Ectodermal cell (in vitro differentiated cells): ENCODE measurements at regions not wholly inside any gene's neighbourhood (a gene's known extent, or its start where the extent isn't known, plus 50 kb on each side); places are given as distances from the start of the nearest gene placed in this dataset.

Experiments
- H3K27ac ChIP-seq: 2 replicates; pipeline ENCODE4 v1.7.0; 2013; ENCODE audit warnings: mild to moderate bottlenecking, low read depth, low read length; ENCODE audit not compliant: insufficient read depth, poor library complexity, severe bottlenecking
- H3K27me3 ChIP-seq: 2 replicates; pipeline ENCODE4 v1.7.0; 2013; ENCODE audit warnings: mild to moderate bottlenecking, low read length; ENCODE audit not compliant: insufficient read depth, control insufficient read depth, poor library complexity, severe bottlenecking
- H3K36me3 ChIP-seq: one replicate; pipeline ENCODE4 v1.7.0; 2013; ENCODE audit warnings: low read length; ENCODE audit not compliant: control insufficient read depth, insufficient read depth
- H3K4me1 ChIP-seq: one replicate; pipeline ENCODE4 v1.7.0; 2013; ENCODE audit warnings: low read length; ENCODE audit not compliant: control insufficient read depth, insufficient read depth
- H3K4me3 ChIP-seq: 2 replicates; pipeline ENCODE4 v1.7.0; 2013; ENCODE audit warnings: low read depth, low read length, control low read depth; ENCODE audit not compliant: insufficient read depth
- H3K9me3 ChIP-seq: 2 replicates; pipeline ENCODE4 v1.7.0; 2013; ENCODE audit warnings: mild to moderate bottlenecking, low read length, moderate library complexity; ENCODE audit not compliant: control insufficient read depth
- WGBS, 2 experiments: methylation state at CpG; one replicate each; pipeline ENCODE4 v1.1.7; 2013; ENCODE audit warnings: missing lambda C conversion rate in 2 of 2; 5-methylcytosine and 5-hydroxymethylcytosine counted together

DNA sequence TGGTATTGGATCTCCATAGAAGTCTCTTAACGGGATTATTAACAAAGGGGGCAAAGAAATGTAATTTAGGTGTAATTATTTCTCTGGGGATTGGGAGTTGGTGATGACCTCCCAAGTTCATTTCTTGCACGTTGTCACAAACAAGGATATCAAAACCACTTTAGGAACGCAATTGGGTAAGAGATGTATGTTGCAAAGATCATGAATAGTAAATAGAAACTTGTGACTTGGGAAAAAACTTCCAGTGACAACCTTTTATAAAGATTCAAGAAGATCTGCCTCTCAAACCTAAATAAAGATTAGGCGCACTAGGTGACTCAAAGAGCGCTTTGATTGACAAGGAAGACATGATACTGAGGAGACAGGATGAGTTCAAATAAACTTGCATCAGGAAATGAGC is 127.8 kb upstream of the TRIB2 start:
- H3K27ac ChIP-seq, result no peak overlapping the region
- WGBS, 2 experiments, result 93 to 95% methylated on average over 5 of the region's 5 CpGs
- no peaks in the 10 kb centered on the region for H3K9me3 ChIP-seq
- no peaks in the 10 kb centered on the region for H3K4me1 ChIP-seq
- no peaks in the 10 kb centered on the region for H3K36me3 ChIP-seq
- no peaks in the 10 kb centered on the region for H3K27me3 ChIP-seq
- H3K4me3 ChIP-seq, result no peak overlapping the region

DNA sequence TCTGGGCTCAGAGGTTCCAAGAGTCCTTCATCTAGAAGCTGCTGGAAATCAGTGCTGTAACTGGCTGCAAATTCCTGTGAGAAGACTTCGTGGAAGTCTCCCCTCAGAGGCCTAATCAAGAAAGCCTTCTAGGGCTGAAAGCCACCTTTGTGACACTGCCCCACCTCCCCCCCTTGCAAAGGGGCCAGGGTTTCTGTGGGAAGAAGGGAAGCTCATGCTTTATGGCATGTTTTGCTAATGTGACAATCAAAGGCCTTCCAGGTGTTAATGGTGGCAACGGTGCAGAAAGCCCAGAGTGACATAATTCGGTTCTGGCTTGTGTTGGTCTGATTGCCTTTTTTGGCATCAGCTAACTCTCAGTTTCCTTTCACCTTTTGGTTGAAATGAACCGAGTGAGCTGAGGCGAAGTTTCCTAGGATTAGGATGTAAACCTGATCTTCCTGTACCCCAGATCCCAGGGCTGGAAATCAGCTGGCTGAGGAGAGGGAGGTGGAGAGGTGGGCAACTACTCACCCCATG is 126.9 kb upstream of the TRIB2 start:
- Histone ChIP-seq H3K36me3 (no peaks in the 10 kb centered on the region), H3K27ac (no peak overlapping the region), H3K4me3 (no peak overlapping the region), H3K4me1 (no peaks in the 10 kb centered on the region), H3K27me3 (no peaks in the 10 kb centered on the region), H3K9me3 (no peaks in the 10 kb centered on the region)
- 88 to 94% methylated on average over 5 of the region's 5 CpGs for WGBS, 2 experiments

- no peaks in the 10 kb centered on the region for H3K36me3 ChIP-seq
- no peak overlapping the region for H3K27ac ChIP-seq
- no peaks in the 10 kb centered on the region for H3K9me3 ChIP-seq
- H3K4me3 ChIP-seq, result no peak overlapping the region
- H3K4me1 ChIP-seq, result no peaks in the 10 kb centered on the region
- H3K27me3 ChIP-seq, result no peaks in the 10 kb centered on the region
- 94 to 95% methylated on average over 3 of the region's 3 CpGs for WGBS, 2 experiments
These were observed 124.4 kb upstream of the TRIB2 start for GRCh38 chr2:12592296-12592695.

DNA sequence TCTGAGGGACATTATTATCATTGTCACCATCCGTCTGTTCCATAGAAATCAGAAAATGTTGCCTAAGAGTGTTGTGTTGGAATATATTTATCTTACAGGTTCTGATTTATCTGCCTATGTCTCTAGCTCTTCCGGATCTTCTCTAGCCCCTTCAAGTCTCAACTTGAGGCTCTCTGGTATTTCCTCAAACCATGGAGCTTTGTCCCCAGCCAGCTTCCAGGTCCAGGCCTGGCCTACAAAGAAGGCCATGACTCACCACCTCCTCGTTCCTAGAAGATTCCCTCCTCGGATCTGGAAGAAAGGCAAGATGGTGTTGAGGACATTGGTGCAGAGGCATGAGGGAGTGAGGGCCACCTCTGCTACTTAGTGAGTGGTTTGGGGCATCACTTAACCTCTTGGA is 122.1 kb upstream of the TRIB2 start:
- H3K27ac ChIP-seq, result no peak overlapping the region
- 91 to 100% methylated on average over 4 of the region's 4 CpGs for WGBS, 2 experiments
- H3K4me3 ChIP-seq, result no peak overlapping the region
- H3K4me1 ChIP-seq, result no peaks in the 10 kb centered on the region
- H3K27me3 ChIP-seq, result no peaks in the 10 kb centered on the region
- H3K36me3 ChIP-seq, result no peaks in the 10 kb centered on the region
- no peaks in the 10 kb centered on the region for H3K9me3 ChIP-seq

DNA sequence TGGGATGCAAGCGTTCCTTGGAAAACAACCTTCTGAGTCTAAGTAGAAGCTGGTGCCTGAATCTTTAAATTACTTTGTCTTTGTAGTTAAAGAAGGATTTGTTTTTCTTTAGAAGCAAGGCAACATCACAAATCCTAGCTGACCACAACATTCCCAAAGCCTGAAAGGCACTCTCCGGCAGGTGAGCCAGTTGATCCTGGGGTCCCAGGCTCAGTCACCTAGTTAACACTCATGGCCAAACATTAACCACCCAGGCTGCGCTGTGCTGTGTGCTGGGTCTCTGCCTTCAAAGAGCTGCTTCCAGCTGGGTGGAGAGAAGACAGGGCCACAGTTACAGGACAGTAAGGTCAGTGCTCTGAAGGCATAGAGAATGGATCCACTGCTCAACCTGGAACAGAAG is 120.0 kb upstream of the TRIB2 start:
- H3K27ac ChIP-seq, result no peak overlapping the region
- 92 to 95% methylated on average over 3 of the region's 3 CpGs for WGBS, 2 experiments
- no peaks in the 10 kb centered on the region for H3K9me3 ChIP-seq
- no peak overlapping the region for H3K4me3 ChIP-seq
- no peaks in the 10 kb centered on the region for H3K27me3 ChIP-seq
- H3K4me1 ChIP-seq, result no peaks in the 10 kb centered on the region
- H3K36me3 ChIP-seq, result no peaks in the 10 kb centered on the region

- Histone ChIP-seq H3K36me3 (no peaks in the 10 kb centered on the region), H3K9me3 (no peaks in the 10 kb centered on the region), H3K4me1 (no peaks in the 10 kb centered on the region), H3K27ac (no peak overlapping the region), H3K4me3 (no peak overlapping the region), H3K27me3 (no peaks in the 10 kb centered on the region)
- WGBS, 2 experiments, result 91 to 93% methylated on average over 2 of the region's 2 CpGs
These were observed 119.1 kb upstream of the TRIB2 start for GRCh38 chr2:12597610-12598009.

DNA sequence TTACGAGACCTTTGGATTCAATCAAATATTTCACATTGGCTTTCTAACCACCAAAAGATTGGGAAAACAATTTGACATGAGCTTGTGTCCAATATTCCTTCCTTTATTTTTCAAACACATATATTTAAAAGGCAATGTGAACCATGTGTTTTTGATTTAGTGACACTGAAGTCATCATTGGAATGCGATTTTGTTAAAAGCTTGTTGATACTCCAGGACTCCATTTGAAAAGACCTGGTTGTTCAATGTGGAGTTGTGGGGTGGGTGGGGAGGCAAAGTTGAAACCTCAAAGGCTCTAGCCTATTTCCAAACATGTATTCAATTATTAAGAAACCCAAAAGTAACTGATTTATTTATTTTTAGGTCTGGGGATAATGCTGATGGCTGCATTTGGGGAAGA is 114.1 kb upstream of the TRIB2 start:
- Histone ChIP-seq H3K4me3 (no peak overlapping the region), H3K27me3 (no peaks in the 10 kb centered on the region), H3K27ac (no peak overlapping the region), H3K36me3 (no peaks in the 10 kb centered on the region), H3K9me3 (no peaks in the 10 kb centered on the region), H3K4me1 (no peaks in the 10 kb centered on the region)
- WGBS, 2 experiments, result 94 to 96% methylated on average over 2 of the region's 2 CpGs

DNA sequence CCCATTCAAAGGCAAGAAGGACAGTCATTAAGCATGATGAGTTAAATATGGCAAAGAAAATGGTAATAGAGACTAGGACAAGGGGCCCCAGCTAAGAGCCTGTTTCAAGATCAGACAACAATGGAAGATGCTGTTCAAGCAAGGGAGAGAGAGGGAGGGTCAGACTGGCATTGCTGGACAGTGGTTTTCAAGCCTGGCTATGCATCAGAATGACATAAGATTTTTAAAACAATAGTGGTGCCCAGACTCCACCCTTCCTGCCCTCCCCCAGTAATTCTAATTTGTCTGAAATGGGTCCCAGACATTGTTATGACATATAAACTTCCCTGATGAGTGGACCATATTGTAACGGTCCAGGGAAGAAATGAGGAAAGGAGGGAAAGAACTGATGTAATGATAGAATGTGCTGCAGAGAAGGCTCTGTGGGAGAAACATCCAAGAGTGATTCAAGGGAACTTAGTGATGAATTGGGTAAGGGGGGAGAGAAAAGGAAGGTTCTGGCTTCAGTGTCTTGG is 112.9 kb upstream of the TRIB2 start:
- H3K9me3 ChIP-seq, result no peaks in the 10 kb centered on the region
- H3K27me3 ChIP-seq, result no peaks in the 10 kb centered on the region
- WGBS, 2 experiments, result 95 to 100% methylated on average over 1 of the region's 1 CpG
- H3K4me3 ChIP-seq, result no peak overlapping the region
- no peaks in the 10 kb centered on the region for H3K36me3 ChIP-seq
- H3K27ac ChIP-seq, result no peak overlapping the region
- no peaks in the 10 kb centered on the region for H3K4me1 ChIP-seq

- no peak overlapping the region for H3K27ac ChIP-seq
- H3K27me3 ChIP-seq, result no peaks in the 10 kb centered on the region
- H3K4me1 ChIP-seq, result no peaks in the 10 kb centered on the region
- WGBS, 2 experiments, result 88 to 98% methylated on average over 2 of the region's 2 CpGs
- H3K36me3 ChIP-seq, result no peaks in the 10 kb centered on the region
- H3K9me3 ChIP-seq, result no peaks in the 10 kb centered on the region
- no peak overlapping the region for H3K4me3 ChIP-seq
These were observed 112.4 kb upstream of the TRIB2 start for GRCh38 chr2:12604341-12604740.

DNA sequence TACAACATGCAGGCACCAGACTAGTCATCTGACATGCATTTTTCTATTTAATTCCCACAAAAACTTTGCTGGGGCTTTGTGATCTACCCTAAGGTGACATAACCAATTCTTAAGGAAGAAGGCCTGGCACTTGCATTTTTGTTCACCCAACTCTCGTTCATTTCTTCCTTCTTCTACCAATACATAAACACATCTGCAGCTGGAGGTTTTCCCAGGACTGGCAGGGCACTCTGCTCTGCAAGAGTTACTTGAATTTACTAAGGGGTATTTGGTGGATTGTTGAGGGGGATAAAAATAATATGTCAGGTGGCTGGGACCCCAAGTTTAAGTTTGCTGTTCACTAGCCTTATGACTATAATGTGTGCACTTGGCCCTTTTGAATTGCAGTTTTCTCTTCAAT is 111.4 kb upstream of the TRIB2 start:
- no peaks in the 10 kb centered on the region for H3K9me3 ChIP-seq
- no peaks in the 10 kb centered on the region for H3K27me3 ChIP-seq
- no peaks in the 10 kb centered on the region for H3K36me3 ChIP-seq
- no peaks in the 10 kb centered on the region for H3K4me1 ChIP-seq
- 76 to 100% methylated on average over 1 of the region's 1 CpG for WGBS, 2 experiments
- H3K4me3 ChIP-seq, result no peak overlapping the region
- H3K27ac ChIP-seq, result no peak overlapping the region

DNA sequence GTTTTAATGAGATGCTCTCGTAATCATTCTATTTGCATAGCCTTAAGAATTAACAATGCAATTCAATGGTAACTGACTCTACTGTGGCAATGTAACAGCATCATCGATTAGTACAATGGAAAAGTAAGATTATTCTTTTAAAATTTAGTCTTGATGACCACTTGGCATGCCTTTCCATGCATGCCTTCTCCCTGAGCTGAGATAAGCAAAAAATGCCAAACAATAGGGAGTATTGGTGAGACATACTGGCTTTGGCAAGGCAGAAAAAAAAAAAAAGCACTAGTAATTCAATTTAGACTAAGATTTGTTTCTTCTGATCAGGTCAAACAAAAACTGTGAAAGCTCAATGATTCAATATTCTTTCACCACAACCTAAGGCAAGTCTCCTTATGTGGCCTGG is 110.8 kb upstream of the TRIB2 start:
- no peaks in the 10 kb centered on the region for H3K36me3 ChIP-seq
- no peaks in the 10 kb centered on the region for H3K4me1 ChIP-seq
- WGBS, 2 experiments, result 90 to 100% methylated on average over 2 of the region's 2 CpGs
- H3K27ac ChIP-seq, result no peak overlapping the region
- H3K4me3 ChIP-seq, result no peak overlapping the region
- H3K9me3 ChIP-seq, result no peaks in the 10 kb centered on the region
- no peaks in the 10 kb centered on the region for H3K27me3 ChIP-seq
